ENCODE measurements at regions not wholly inside any gene's neighbourhood (a gene's known extent, or its start where the extent isn't known, plus 50 kb on each side); places are given as distances from the start of the nearest gene placed in this dataset.
"Not testable (repeated sequence)": the region's sequence is repeated elsewhere in the genome, so short reads cannot be mapped to it uniquely, and the experiment has no call there.

DNA sequence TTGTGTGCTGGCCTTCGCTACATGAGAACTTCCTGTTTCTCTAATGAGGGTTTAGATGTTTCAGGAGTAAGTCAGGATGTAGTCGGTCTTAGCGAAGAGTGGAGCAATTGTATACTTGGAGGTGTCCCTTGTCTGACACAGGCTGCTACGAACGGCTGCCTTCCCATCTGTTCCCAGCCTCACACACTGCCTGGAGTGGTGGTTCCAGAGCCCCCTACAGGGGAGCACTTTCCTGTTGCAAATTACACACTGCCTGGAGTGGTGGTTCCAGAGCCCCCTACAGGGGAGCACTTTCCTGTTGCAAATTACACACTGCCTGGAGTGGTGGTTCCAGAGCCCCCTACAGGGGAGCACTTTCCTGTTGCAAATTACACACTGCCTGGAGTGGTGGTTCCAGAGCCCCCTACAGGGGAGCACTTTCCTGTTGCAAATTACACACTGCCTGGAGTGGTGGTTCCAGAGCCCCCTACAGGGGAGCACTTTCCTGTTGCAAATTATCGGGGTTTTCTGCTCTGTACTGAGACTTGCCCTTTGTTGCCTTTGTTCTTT lies 126.5 kb upstream of the L3MBTL4 start:
- H3K36me3 Mint-ChIP-seq (ENCODE audit: insufficient read depth, unreplicated experiment) = not testable (repeated sequence)

GRCh38 chr18:6542296-6542695 lies 127.6 kb upstream of the L3MBTL4 start:
- DNase-seq (ENCODE audit: unreplicated experiment) = no peak
- TF ChIP-seq, protein P1, sequence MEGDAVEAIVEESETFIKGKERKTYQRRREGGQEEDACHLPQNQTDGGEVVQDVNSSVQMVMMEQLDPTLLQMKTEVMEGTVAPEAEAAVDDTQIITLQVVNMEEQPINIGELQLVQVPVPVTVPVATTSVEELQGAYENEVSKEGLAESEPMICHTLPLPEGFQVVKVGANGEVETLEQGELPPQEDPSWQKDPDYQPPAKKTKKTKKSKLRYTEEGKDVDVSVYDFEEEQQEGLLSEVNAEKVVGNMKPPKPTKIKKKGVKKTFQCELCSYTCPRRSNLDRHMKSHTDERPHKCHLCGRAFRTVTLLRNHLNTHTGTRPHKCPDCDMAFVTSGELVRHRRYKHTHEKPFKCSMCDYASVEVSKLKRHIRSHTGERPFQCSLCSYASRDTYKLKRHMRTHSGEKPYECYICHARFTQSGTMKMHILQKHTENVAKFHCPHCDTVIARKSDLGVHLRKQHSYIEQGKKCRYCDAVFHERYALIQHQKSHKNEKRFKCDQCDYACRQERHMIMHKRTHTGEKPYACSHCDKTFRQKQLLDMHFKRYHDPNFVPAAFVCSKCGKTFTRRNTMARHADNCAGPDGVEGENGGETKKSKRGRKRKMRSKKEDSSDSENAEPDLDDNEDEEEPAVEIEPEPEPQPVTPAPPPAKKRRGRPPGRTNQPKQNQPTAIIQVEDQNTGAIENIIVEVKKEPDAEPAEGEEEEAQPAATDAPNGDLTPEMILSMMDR (IDR thresholded peaks at IDR 0.05; ENCODE audit: unreplicated experiment) = no peak
- BruUV-seq (replicated peaks) = no TSS peak
- Mint-ChIP-seq H3K9me3 (ENCODE audit: unreplicated experiment) (peaks cover 6% of the 10 kb centered on the region), H3K27me3 (ENCODE audit: insufficient read depth, unreplicated experiment) (no peaks in the 10 kb centered on the region), H3K36me3 (ENCODE audit: insufficient read depth, unreplicated experiment) (no peaks in the 10 kb centered on the region), H3K4me1 (ENCODE audit: insufficient read depth, unreplicated experiment) (peaks cover 20% of the 10 kb centered on the region), H3K4me3 (ENCODE audit: unreplicated experiment) (no peak overlapping the region), H3K27ac (ENCODE audit: low read depth, unreplicated experiment) (no peak overlapping the region)
- ChIA-PET CTCF (interaction anchor here (0.5 to 7.2 kb wide), 7 partner anchors 15 to 346 kb away, joined by 3 to 78 read pairs (median 8); no protein-coding TSS in a partner anchor), POLR2A (no interaction called here)
- intact Hi-C loops (cut with micrococcal nuclease) = loop anchor here (5.0 kb wide), 1 partner anchor 190 kb away; no protein-coding TSS in a partner anchor

More for the DNA sequence above, 126.5 kb upstream of the L3MBTL4 start:
- BruUV-seq (replicated peaks); H3K27ac Mint-ChIP-seq (ENCODE audit: low read depth, unreplicated experiment); H3K4me3 Mint-ChIP-seq (ENCODE audit: unreplicated experiment); DNase-seq (ENCODE audit: unreplicated experiment); POLR2A ChIA-PET; H3K9me3 Mint-ChIP-seq (ENCODE audit: unreplicated experiment); H3K27me3 Mint-ChIP-seq (ENCODE audit: insufficient read depth, unreplicated experiment): not testable (repeated sequence)
- intact Hi-C loops (cut with micrococcal nuclease) = loop anchor here (5.0 kb wide), 1 partner anchor 191 kb away; no protein-coding TSS in a partner anchor
- peaks cover 15% of the 10 kb centered on the region for H3K4me1 Mint-ChIP-seq (ENCODE audit: insufficient read depth, unreplicated experiment)
- CTCF ChIA-PET = interaction anchor here (0.6 to 7.2 kb wide), 5 partner anchors 9 to 546 kb away, joined by 3 to 78 read pairs (median 3); no protein-coding TSS in a partner anchor
- TF ChIP-seq, protein P1 (IDR thresholded peaks at IDR 0.05; ENCODE audit: unreplicated experiment) = peak; percentile 16

GRCh38 chr18:6543330-6543908 lies 128.7 kb upstream of the L3MBTL4 start:
- Mint-ChIP-seq H3K4me3 (ENCODE audit: unreplicated experiment) (no peak overlapping the region), H3K4me1 (ENCODE audit: insufficient read depth, unreplicated experiment) (peaks cover 27% of the 10 kb centered on the region), H3K27me3 (ENCODE audit: insufficient read depth, unreplicated experiment) (no peaks in the 10 kb centered on the region), H3K27ac (ENCODE audit: low read depth, unreplicated experiment) (no peak overlapping the region), H3K9me3 (ENCODE audit: unreplicated experiment) (peaks cover 6% of the 10 kb centered on the region), H3K36me3 (ENCODE audit: insufficient read depth, unreplicated experiment) (no peaks in the 10 kb centered on the region)
- CTCF ChIA-PET = interaction anchor here (0.5 to 7.2 kb wide), 18 partner anchors 9 to 664 kb away, joined by 3 to 78 read pairs (median 4); no protein-coding TSS in a partner anchor
- DNase-seq (ENCODE audit: unreplicated experiment) = peak; percentile 12
- intact Hi-C loops (cut with micrococcal nuclease) = loop anchor here (1.0 to 5.0 kb wide), 3 partner anchors 189 to 343 kb away; no protein-coding TSS in a partner anchor
- BruUV-seq (replicated peaks) = no TSS peak
- POLR2A ChIA-PET = no interaction called here
- TF ChIP-seq, protein P1 (IDR thresholded peaks at IDR 0.05; ENCODE audit: unreplicated experiment) = peak; percentile 21

GRCh38 chr18:6546229-6546628 lies 131.5 kb upstream of the L3MBTL4 start:
- ChIA-PET CTCF (interaction anchor here (1.1 to 7.2 kb wide), 3 partner anchors 10 to 339 kb away, joined by 3 to 78 read pairs (median 6); no protein-coding TSS in a partner anchor), POLR2A (interaction anchor here (0.6 to 1.2 kb wide), 4 partner anchors 24 to 195 kb away, joined by 3 to 4 read pairs (median 4); no protein-coding TSS in a partner anchor)
- Mint-ChIP-seq H3K4me1 (ENCODE audit: insufficient read depth, unreplicated experiment) (peaks cover 20% of the 10 kb centered on the region), H3K27me3 (ENCODE audit: insufficient read depth, unreplicated experiment) (no peaks in the 10 kb centered on the region), H3K27ac (ENCODE audit: low read depth, unreplicated experiment) (no peak overlapping the region), H3K9me3 (ENCODE audit: unreplicated experiment) (peaks cover 6% of the 10 kb centered on the region), H3K4me3 (ENCODE audit: unreplicated experiment) (no peak overlapping the region), H3K36me3 (ENCODE audit: insufficient read depth, unreplicated experiment) (no peaks in the 10 kb centered on the region)
- TF ChIP-seq, protein P1 (IDR thresholded peaks at IDR 0.05; ENCODE audit: unreplicated experiment) = no peak
- no TSS peak for BruUV-seq (replicated peaks)
- no peak for DNase-seq (ENCODE audit: unreplicated experiment)
- intact Hi-C loops (cut with micrococcal nuclease) = no loop called here

Data from MCF 10A (cell line).